CD8-positive, alpha-beta memory T cell (primary cell): ENCODE measurements at regions not wholly inside any gene's neighbourhood (a gene's known extent, or its start where the extent isn't known, plus 50 kb on each side); places are given as distances from the start of the nearest gene placed in this dataset.

Experiments
- CTCF ChIA-PET: fragments of 350-600 bp; sonication (Branson Sonifier 250); formaldehyde crosslinking; loops from one replicate; lab custom pipeline; 2021; ENCODE audit warnings: antibody characterized with exemption; lab: Charles Lee
- POLR2A ChIA-PET: fragments of 350-600 bp; sonication (Branson Sonifier 250); formaldehyde crosslinking; loops from one replicate; lab custom pipeline; 2021; ENCODE audit warnings: antibody characterized with exemption; lab: Charles Lee
- DNase-seq, 5 donors: peaks; one replicate each; pipeline versions ENCODE4 v3.0.0 to v3.0.0-alpha.2; 2020 to 2022; ENCODE audit warnings: mixed read lengths in 1 of 5
- H3K27ac ChIP-seq: one replicate; pipeline ENCODE4 v1.7.0; 2013; ENCODE audit warnings: low read depth, mild to moderate bottlenecking, low read length, moderate library complexity
- H3K27me3 ChIP-seq: 2 replicates; pipeline ENCODE4 v1.7.0; 2013; ENCODE audit warnings: low read length, mild to moderate bottlenecking; ENCODE audit not compliant: insufficient read depth, poor library complexity, severe bottlenecking
- H3K36me3 ChIP-seq: 2 replicates; pipeline ENCODE4 v1.7.0; 2013; ENCODE audit warnings: mild to moderate bottlenecking, low read length, moderate library complexity; ENCODE audit not compliant: insufficient read depth
- H3K4me1 ChIP-seq: 2 replicates; pipeline ENCODE4 v1.7.0; 2013; ENCODE audit warnings: mild to moderate bottlenecking, low read length, moderate library complexity; ENCODE audit not compliant: insufficient read depth
- H3K4me3 ChIP-seq: 2 replicates; pipeline ENCODE4 v1.7.0; 2013; ENCODE audit warnings: mild to moderate bottlenecking, low read length
- H3K9me3 ChIP-seq: 2 replicates; pipeline ENCODE4 v1.7.0; 2013; ENCODE audit warnings: mild to moderate bottlenecking, low read length
- H3K27ac Mint-ChIP-seq, 8 donors: one replicate each; pipeline ENCODE4 v1.8.0; 2020 to 2021; ENCODE audit warnings: mixed read lengths in 8 of 8, mild to moderate bottlenecking in 6 of 8, inconsistent platforms in 3 of 8, moderate library complexity in 3 of 8
- H3K27me3 Mint-ChIP-seq, 2 donors: one replicate each; pipeline ENCODE4 v1.8.0; 2020 to 2021; ENCODE audit warnings: mixed read lengths in 2 of 2, mild to moderate bottlenecking in 1 of 2, moderate library complexity in 1 of 2
- H3K36me3 Mint-ChIP-seq, 3 donors: one replicate each; pipeline ENCODE4 v1.8.0; 2020 to 2021; ENCODE audit warnings: mixed read lengths in 3 of 3, inconsistent platforms in 1 of 3, mild to moderate bottlenecking in 1 of 3
- H3K4me1 Mint-ChIP-seq, 3 donors: one replicate each; pipeline ENCODE4 v1.8.0; 2020 to 2021; ENCODE audit warnings: mixed read lengths in 3 of 3, inconsistent platforms in 1 of 3, mild to moderate bottlenecking in 1 of 3
- H3K4me3 Mint-ChIP-seq, 7 donors: one replicate each; pipeline ENCODE4 v1.8.0; 2020 to 2021; ENCODE audit warnings: mixed read lengths in 7 of 7, mild to moderate bottlenecking in 6 of 7, moderate library complexity in 4 of 7, inconsistent platforms in 2 of 7
- H3K9me3 Mint-ChIP-seq, 5 donors: one replicate each; pipeline ENCODE4 v1.8.0; 2020 to 2022; ENCODE audit warnings: mixed read lengths in 5 of 5, mild to moderate bottlenecking in 3 of 5, moderate library complexity in 2 of 5, inconsistent platforms in 1 of 5

- Mint-ChIP-seq H3K27me3 (no peaks in the 10 kb centered on the region), H3K9me3 (peaks cover 0 to 3% (median 0%) of the 10 kb centered on the region in 5 donors), H3K4me1 (no peaks in the 10 kb centered on the region), H3K27ac (no peak overlapping the region), H3K36me3 (no peaks in the 10 kb centered on the region), H3K4me3 (no peak overlapping the region)
- CTCF ChIA-PET: no interaction called here
- Histone ChIP-seq H3K4me3 (no peak overlapping the region), H3K9me3 (no peaks in the 10 kb centered on the region), H3K27me3 (no peaks in the 10 kb centered on the region), H3K36me3 (no peaks in the 10 kb centered on the region), H3K27ac (no peak overlapping the region), H3K4me1 (no peaks in the 10 kb centered on the region)
- DNase-seq: peak in 1 of 5 donors; percentile 36
- POLR2A ChIA-PET: no interaction called here
These were observed 2223.9 kb upstream of the ACO1 start for GRCh38 chr9:30160570-30160969.

GRCh38 chr9:30172206-30172605 is 2212.2 kb upstream of the ACO1 start:
- no peak overlapping the region for H3K4me3 Mint-ChIP-seq
- H3K27ac Mint-ChIP-seq: no peak overlapping the region
- H3K36me3 Mint-ChIP-seq: no peaks in the 10 kb centered on the region

GRCh38 chr9:30178610-30179009 is 2205.8 kb upstream of the ACO1 start:
- H3K4me3 ChIP-seq: no peak overlapping the region
- Mint-ChIP-seq H3K27me3 (no peaks in the 10 kb centered on the region), H3K27ac (no peak overlapping the region), H3K36me3 (no peaks in the 10 kb centered on the region), H3K4me1 (no peaks in the 10 kb centered on the region), H3K9me3 (peaks cover 0 to 17% (median 0%) of the 10 kb centered on the region in 5 donors), H3K4me3 (no peak overlapping the region)
- no peaks in the 10 kb centered on the region for H3K36me3 ChIP-seq
- no peaks in the 10 kb centered on the region for H3K27me3 ChIP-seq
- ChIA-PET CTCF (no interaction called here), POLR2A (no interaction called here)
- H3K27ac ChIP-seq: no peak overlapping the region
- no peak for DNase-seq
- H3K9me3 ChIP-seq: no peaks in the 10 kb centered on the region
- H3K4me1 ChIP-seq: no peaks in the 10 kb centered on the region

More at GRCh38 chr9:30172206-30172605, 2212.2 kb upstream of the ACO1 start:
- Histone ChIP-seq H3K4me1 (no peaks in the 10 kb centered on the region), H3K27me3 (no peaks in the 10 kb centered on the region), H3K36me3 (no peaks in the 10 kb centered on the region), H3K4me3 (no peak overlapping the region), H3K27ac (no peak overlapping the region), H3K9me3 (no peaks in the 10 kb centered on the region)
- Mint-ChIP-seq H3K9me3 (peaks cover 0 to 18% (median 2%) of the 10 kb centered on the region in 5 donors), H3K27me3 (no peaks in the 10 kb centered on the region), H3K4me1 (no peaks in the 10 kb centered on the region)
- CTCF ChIA-PET: no interaction called here
- POLR2A ChIA-PET: no interaction called here
- no peak for DNase-seq

- CTCF ChIA-PET: no interaction called here
- Mint-ChIP-seq H3K4me3 (no peak overlapping the region), H3K4me1 (no peaks in the 10 kb centered on the region), H3K27me3 (no peaks in the 10 kb centered on the region), H3K27ac (no peak overlapping the region), H3K36me3 (peaks cover 0 to 1% (median 0%) of the 10 kb centered on the region in 3 donors), H3K9me3 (peaks cover 0 to 18% (median 8%) of the 10 kb centered on the region in 5 donors)
- Histone ChIP-seq H3K9me3 (no peaks in the 10 kb centered on the region), H3K36me3 (no peaks in the 10 kb centered on the region), H3K4me3 (no peak overlapping the region), H3K4me1 (no peaks in the 10 kb centered on the region), H3K27me3 (no peaks in the 10 kb centered on the region), H3K27ac (no peak overlapping the region)
- POLR2A ChIA-PET: no interaction called here
- no peak for DNase-seq
These were observed 2191.0 kb upstream of the ACO1 start for GRCh38 chr9:30193421-30193820.

- Histone ChIP-seq H3K27me3 (no peaks in the 10 kb centered on the region), H3K4me3 (no peak overlapping the region), H3K36me3 (no peaks in the 10 kb centered on the region), H3K4me1 (no peaks in the 10 kb centered on the region), H3K9me3 (no peaks in the 10 kb centered on the region), H3K27ac (no peak overlapping the region)
- DNase-seq: no peak
- no peak overlapping the region for H3K4me3 Mint-ChIP-seq
- H3K36me3 Mint-ChIP-seq: peaks cover 0 to 1% (median 0%) of the 10 kb centered on the region in 3 donors
- H3K27ac Mint-ChIP-seq: no peak overlapping the region
- H3K9me3 Mint-ChIP-seq: peaks cover 2 to 14% (median 8%) of the 10 kb centered on the region in 5 donors
- POLR2A ChIA-PET: no interaction called here
- CTCF ChIA-PET: no interaction called here
- no peaks in the 10 kb centered on the region for H3K27me3 Mint-ChIP-seq
- no peaks in the 10 kb centered on the region for H3K4me1 Mint-ChIP-seq
These were observed 2187.5 kb upstream of the ACO1 start for GRCh38 chr9:30196941-30197340.

GRCh38 chr9:30197453-30197852 is 2187.0 kb upstream of the ACO1 start:
- no peak overlapping the region for H3K4me3 Mint-ChIP-seq
- ChIA-PET CTCF (no interaction called here), POLR2A (no interaction called here)
- no peak for DNase-seq
- Histone ChIP-seq H3K27ac (no peak overlapping the region), H3K36me3 (no peaks in the 10 kb centered on the region), H3K27me3 (no peaks in the 10 kb centered on the region), H3K4me3 (no peak overlapping the region), H3K4me1 (no peaks in the 10 kb centered on the region), H3K9me3 (no peaks in the 10 kb centered on the region)
- peaks cover 0 to 1% (median 0%) of the 10 kb centered on the region in 3 donors for H3K36me3 Mint-ChIP-seq
- H3K27ac Mint-ChIP-seq: no peak overlapping the region
- no peaks in the 10 kb centered on the region for H3K4me1 Mint-ChIP-seq
- H3K27me3 Mint-ChIP-seq: no peaks in the 10 kb centered on the region
- peaks cover 2 to 14% (median 8%) of the 10 kb centered on the region in 5 donors for H3K9me3 Mint-ChIP-seq

GRCh38 chr9:30197954-30198353 is 2186.5 kb upstream of the ACO1 start:
- Histone ChIP-seq H3K27ac (no peak overlapping the region), H3K4me1 (no peaks in the 10 kb centered on the region), H3K9me3 (no peaks in the 10 kb centered on the region), H3K4me3 (no peak overlapping the region), H3K36me3 (no peaks in the 10 kb centered on the region), H3K27me3 (no peaks in the 10 kb centered on the region)
- Mint-ChIP-seq H3K9me3 (peaks cover 0 to 14% (median 8%) of the 10 kb centered on the region in 5 donors), H3K4me3 (no peak overlapping the region), H3K36me3 (peaks cover 0 to 1% (median 0%) of the 10 kb centered on the region in 3 donors), H3K27me3 (no peaks in the 10 kb centered on the region), H3K27ac (no peak overlapping the region), H3K4me1 (no peaks in the 10 kb centered on the region)
- DNase-seq: no peak
- ChIA-PET CTCF (no interaction called here), POLR2A (no interaction called here)

DNA sequence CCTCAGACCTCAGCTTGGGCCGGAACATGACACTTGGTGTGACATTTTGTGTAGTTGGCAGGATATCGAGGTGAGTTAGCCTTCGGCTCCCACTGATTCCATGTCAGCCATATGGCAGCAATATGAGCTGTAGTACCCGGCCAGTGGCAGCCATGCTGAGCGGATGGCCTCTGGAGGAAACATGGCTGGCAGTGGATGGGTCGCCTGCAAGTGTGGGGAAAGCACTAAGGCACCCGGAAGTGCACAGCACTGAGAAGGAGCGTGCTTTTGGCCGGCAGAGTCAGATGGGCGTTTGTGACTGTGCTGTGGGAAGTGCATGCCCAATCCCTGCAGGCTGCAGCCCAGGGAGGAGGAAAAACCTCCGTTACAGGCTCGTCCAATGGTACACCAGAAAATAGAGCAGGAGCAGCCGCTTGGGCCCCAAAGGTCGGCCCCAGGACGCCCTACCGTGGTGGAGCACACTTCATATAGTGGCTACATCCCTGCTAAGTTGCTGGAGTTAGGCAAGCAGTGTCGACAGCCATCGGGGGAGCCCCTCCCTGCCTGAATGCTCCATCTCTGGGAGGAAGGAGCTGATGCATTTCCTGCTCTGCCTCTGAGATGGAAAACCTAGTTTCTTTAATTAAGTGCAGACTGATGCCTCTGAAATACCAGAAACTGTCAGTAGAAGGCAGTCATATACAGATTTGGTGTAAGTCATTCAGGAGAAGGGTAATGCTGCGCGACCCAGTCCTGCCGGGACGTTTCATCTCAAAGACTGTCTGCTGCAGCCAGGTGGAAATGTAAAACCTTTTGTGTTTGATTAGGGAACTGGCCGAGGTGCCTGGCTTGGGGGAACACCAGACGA is 2185.8 kb upstream of the ACO1 start:
- Histone ChIP-seq H3K4me1 (no peaks in the 10 kb centered on the region), H3K4me3 (no peak overlapping the region), H3K27me3 (no peaks in the 10 kb centered on the region), H3K9me3 (no peaks in the 10 kb centered on the region), H3K27ac (no peak overlapping the region), H3K36me3 (no peaks in the 10 kb centered on the region)
- POLR2A ChIA-PET: no interaction called here
- Mint-ChIP-seq H3K27ac (no peak overlapping the region), H3K4me1 (no peaks in the 10 kb centered on the region), H3K27me3 (no peaks in the 10 kb centered on the region), H3K36me3 (peaks cover 0 to 1% (median 0%) of the 10 kb centered on the region in 3 donors), H3K9me3 (peaks cover 0 to 14% (median 8%) of the 10 kb centered on the region in 5 donors), H3K4me3 (no peak overlapping the region)
- no peak for DNase-seq
- CTCF ChIA-PET: no interaction called here
